ENCODE measurements at regions not wholly inside any gene's neighbourhood (a gene's known extent, or its start where the extent isn't known, plus 50 kb on each side); places are given as distances from the start of the nearest gene placed in this dataset.

- Histone ChIP-seq H3K27me3 (no peaks in the 10 kb centered on the region), H3K4me1 (no peaks in the 10 kb centered on the region), H3K9me3 (no peaks in the 10 kb centered on the region), H3K4me3 (no peak overlapping the region), H3K36me3 (no peaks in the 10 kb centered on the region), H3K27ac (no peak overlapping the region)
- no peak for DNase-seq
- TF ChIP-seq CTCF (IDR thresholded peaks at IDR 0.05) (no peak), EP300 (IDR thresholded peaks at IDR 0.05) (no peak), POLR2AphosphoS5 (IDR thresholded peaks at IDR 0.05) (no peak), POLR2A (IDR thresholded peaks at IDR 0.05) (no peak)
- intact Hi-C loops (cut with DNase I; ENCODE audit: low total_unique reads) = no loop called here
These were observed 1620.4 kb downstream of the PCDH7 start for GRCh38 chr4:32340591-32340990.

- H3K9me3 ChIP-seq = no peaks in the 10 kb centered on the region
- no peaks in the 10 kb centered on the region for H3K27me3 ChIP-seq
- no peak for DNase-seq
- H3K4me3 ChIP-seq = no peak overlapping the region
- TF ChIP-seq CTCF (IDR thresholded peaks at IDR 0.05) (no peak), POLR2A (IDR thresholded peaks at IDR 0.05) (no peak), POLR2AphosphoS5 (IDR thresholded peaks at IDR 0.05) (no peak), EP300 (IDR thresholded peaks at IDR 0.05) (no peak)
- no peak overlapping the region for H3K27ac ChIP-seq
- no peaks in the 10 kb centered on the region for H3K36me3 ChIP-seq
- WGBS, 5 donors = 38 to 72% (median 67%) methylated on average over 1 of the region's 1 CpG
- intact Hi-C loops (cut with DNase I; ENCODE audit: low total_unique reads) = no loop called here
- H3K4me1 ChIP-seq = no peaks in the 10 kb centered on the region
These were observed 1621.2 kb downstream of the PCDH7 start for GRCh38 chr4:32341342-32341741.

- H3K36me3 ChIP-seq = no peaks in the 10 kb centered on the region
- no peak for DNase-seq
- H3K4me3 ChIP-seq = no peak overlapping the region
- H3K4me1 ChIP-seq = no peaks in the 10 kb centered on the region
- H3K9me3 ChIP-seq = no peaks in the 10 kb centered on the region
- H3K27ac ChIP-seq = no peak overlapping the region
- TF ChIP-seq POLR2A (IDR thresholded peaks at IDR 0.05) = no peak
- no peaks in the 10 kb centered on the region for H3K27me3 ChIP-seq
- intact Hi-C loops (cut with DNase I; ENCODE audit: low total_unique reads) = no loop called here
These were observed 1621.9 kb downstream of the PCDH7 start for GRCh38 chr4:32342054-32342453.

GRCh38 chr4:32349026-32349425, 1628.9 kb downstream of the PCDH7 start:
- WGBS, 5 donors = 74 to 83% (median 81%) methylated on average over 4 of the region's 4 CpGs
- no peak for DNase-seq

GRCh38 chr4:32374206-32374605, 1654.0 kb downstream of the PCDH7 start:
- H3K4me3 ChIP-seq = no peak overlapping the region
- no peaks in the 10 kb centered on the region for H3K9me3 ChIP-seq
- no peak for DNase-seq
- WGBS, 5 donors = 76 to 90% (median 80%) methylated on average over 2 of the region's 2 CpGs
- H3K27me3 ChIP-seq = no peaks in the 10 kb centered on the region
- H3K27ac ChIP-seq = no peak overlapping the region
- TF ChIP-seq POLR2A (IDR thresholded peaks at IDR 0.05) (no peak), CTCF (IDR thresholded peaks at IDR 0.05) (no peak), POLR2AphosphoS5 (IDR thresholded peaks at IDR 0.05) (no peak), EP300 (IDR thresholded peaks at IDR 0.05) (no peak)
- H3K36me3 ChIP-seq = no peaks in the 10 kb centered on the region
- no peaks in the 10 kb centered on the region for H3K4me1 ChIP-seq
- intact Hi-C loops (cut with DNase I; ENCODE audit: low total_unique reads) = no loop called here

More at GRCh38 chr4:32349026-32349425, 1628.9 kb downstream of the PCDH7 start:
- TF ChIP-seq CTCF (IDR thresholded peaks at IDR 0.05) (no peak), EP300 (IDR thresholded peaks at IDR 0.05) (no peak), POLR2A (IDR thresholded peaks at IDR 0.05) (no peak), POLR2AphosphoS5 (IDR thresholded peaks at IDR 0.05) (no peak)
- intact Hi-C loops (cut with DNase I; ENCODE audit: low total_unique reads) = no loop called here
- no peak overlapping the region for H3K27ac ChIP-seq
- H3K27me3 ChIP-seq = no peaks in the 10 kb centered on the region
- no peak overlapping the region for H3K4me3 ChIP-seq
- no peaks in the 10 kb centered on the region for H3K9me3 ChIP-seq
- no peaks in the 10 kb centered on the region for H3K4me1 ChIP-seq
- no peaks in the 10 kb centered on the region for H3K36me3 ChIP-seq

Data from stomach (tissue), 8 donors.